ENCODE measurements at regions not wholly inside any gene's neighbourhood (a gene's known extent, or its start where the extent isn't known, plus 50 kb on each side); places are given as distances from the start of the nearest gene placed in this dataset.

- no peak for TF ChIP-seq ZHX2 (IDR thresholded peaks at IDR 0.05; ENCODE audit: low read depth)
- TF ChIP-seq ZHX2 (CRISPR knock-in tag; IDR thresholded peaks at IDR 0.05; ENCODE audit: borderline replicate concordance), result no peak
- no peak for TF ChIP-seq ZNF883 (CRISPR knock-in tag; IDR thresholded peaks at IDR 0.05; ENCODE audit: not compliant biosample characterization)
- TF ChIP-seq SALL2 (CRISPR knock-in tag; IDR thresholded peaks at IDR 0.05), result no peak
- TF ChIP-seq ZFAT (CRISPR knock-in tag; conservative IDR thresholded peaks at IDR 0.05), result no peak
- no peak for TF ChIP-seq PHF8 (CRISPR knock-in tag; IDR thresholded peaks at IDR 0.05)
- TF ChIP-seq ZNF264 (CRISPR knock-in tag; IDR thresholded peaks at IDR 0.05), result no peak
- no peak for TF ChIP-seq NFKBIZ (CRISPR knock-in tag; IDR thresholded peaks at IDR 0.05)
- no peak for TF ChIP-seq CENPBD1 (CRISPR knock-in tag; IDR thresholded peaks at IDR 0.05; ENCODE audit: borderline replicate concordance, low read depth)
- TF ChIP-seq KLF6 (CRISPR knock-in tag; IDR thresholded peaks at IDR 0.05), result no peak
- no peak for TF ChIP-seq TMF1 (CRISPR knock-in tag; IDR thresholded peaks at IDR 0.05; ENCODE audit: low read depth)
- no peak for TF ChIP-seq ATF7 (IDR thresholded peaks at IDR 0.05)
- TF ChIP-seq ATF7 (CRISPR knock-in tag; IDR thresholded peaks at IDR 0.05), result no peak
- TF ChIP-seq PLSCR1 (CRISPR knock-in tag; IDR thresholded peaks at IDR 0.05; ENCODE audit: borderline replicate concordance), result no peak
These were observed 257.5 kb downstream of the IPMK start (continued) for GRCh38 chr10:58010073-58010702.

All from HepG2 (cell line).